ENCODE measurements at regions not wholly inside any gene's neighbourhood (a gene's known extent, or its start where the extent isn't known, plus 50 kb on each side); places are given as distances from the start of the nearest gene placed in this dataset.

DNA sequence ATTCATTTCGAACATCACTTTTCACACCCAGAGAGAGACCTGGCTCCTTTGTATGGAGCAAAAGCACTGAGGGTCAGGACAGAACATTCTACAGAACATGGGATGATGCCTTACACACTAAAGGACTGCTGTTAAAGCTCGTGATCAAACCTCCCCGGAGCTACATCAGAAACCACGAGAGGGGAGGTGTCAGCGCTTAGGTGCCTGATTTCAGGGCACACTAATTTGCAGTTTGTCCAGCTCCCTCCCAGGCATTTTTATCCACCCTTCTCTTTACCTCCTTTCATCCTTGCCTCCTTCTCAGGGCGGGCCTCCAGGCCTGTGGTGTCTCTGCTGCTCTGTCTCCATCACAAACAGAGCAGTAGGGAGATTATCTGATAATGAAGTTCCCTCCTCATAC lies 127.5 kb downstream of the VPREB1 start:
- TF ChIP-seq FOXJ3 (CRISPR knock-in tag; IDR thresholded peaks at IDR 0.05; ENCODE audit: borderline replicate concordance) (no peak), SMAD4 (CRISPR knock-in tag; IDR thresholded peaks at IDR 0.05) (no peak), TCF7 (CRISPR knock-in tag; IDR thresholded peaks at IDR 0.05; ENCODE audit: low read depth) (no peak), ZBTB21 (CRISPR knock-in tag; IDR thresholded peaks at IDR 0.05; ENCODE audit: borderline replicate concordance) (no peak), SMAD3 (CRISPR knock-in tag; IDR thresholded peaks at IDR 0.05; ENCODE audit: borderline replicate concordance) (no peak), ELF4 (CRISPR knock-in tag; IDR thresholded peaks at IDR 0.05; ENCODE audit: low read depth) (no peak)
- TF ChIP-seq, protein P1, sequence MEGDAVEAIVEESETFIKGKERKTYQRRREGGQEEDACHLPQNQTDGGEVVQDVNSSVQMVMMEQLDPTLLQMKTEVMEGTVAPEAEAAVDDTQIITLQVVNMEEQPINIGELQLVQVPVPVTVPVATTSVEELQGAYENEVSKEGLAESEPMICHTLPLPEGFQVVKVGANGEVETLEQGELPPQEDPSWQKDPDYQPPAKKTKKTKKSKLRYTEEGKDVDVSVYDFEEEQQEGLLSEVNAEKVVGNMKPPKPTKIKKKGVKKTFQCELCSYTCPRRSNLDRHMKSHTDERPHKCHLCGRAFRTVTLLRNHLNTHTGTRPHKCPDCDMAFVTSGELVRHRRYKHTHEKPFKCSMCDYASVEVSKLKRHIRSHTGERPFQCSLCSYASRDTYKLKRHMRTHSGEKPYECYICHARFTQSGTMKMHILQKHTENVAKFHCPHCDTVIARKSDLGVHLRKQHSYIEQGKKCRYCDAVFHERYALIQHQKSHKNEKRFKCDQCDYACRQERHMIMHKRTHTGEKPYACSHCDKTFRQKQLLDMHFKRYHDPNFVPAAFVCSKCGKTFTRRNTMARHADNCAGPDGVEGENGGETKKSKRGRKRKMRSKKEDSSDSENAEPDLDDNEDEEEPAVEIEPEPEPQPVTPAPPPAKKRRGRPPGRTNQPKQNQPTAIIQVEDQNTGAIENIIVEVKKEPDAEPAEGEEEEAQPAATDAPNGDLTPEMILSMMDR (IDR thresholded peaks at IDR 0.05), result no peak
- TF ChIP-seq, protein P2, sequence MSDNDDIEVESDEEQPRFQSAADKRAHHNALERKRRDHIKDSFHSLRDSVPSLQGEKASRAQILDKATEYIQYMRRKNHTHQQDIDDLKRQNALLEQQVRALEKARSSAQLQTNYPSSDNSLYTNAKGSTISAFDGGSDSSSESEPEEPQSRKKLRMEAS (CRISPR knock-in tag; IDR thresholded peaks at IDR 0.05), result no peak
- TF ChIP-seq, protein P3, sequence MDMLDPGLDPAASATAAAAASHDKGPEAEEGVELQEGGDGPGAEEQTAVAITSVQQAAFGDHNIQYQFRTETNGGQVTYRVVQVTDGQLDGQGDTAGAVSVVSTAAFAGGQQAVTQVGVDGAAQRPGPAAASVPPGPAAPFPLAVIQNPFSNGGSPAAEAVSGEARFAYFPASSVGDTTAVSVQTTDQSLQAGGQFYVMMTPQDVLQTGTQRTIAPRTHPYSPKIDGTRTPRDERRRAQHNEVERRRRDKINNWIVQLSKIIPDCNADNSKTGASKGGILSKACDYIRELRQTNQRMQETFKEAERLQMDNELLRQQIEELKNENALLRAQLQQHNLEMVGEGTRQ (CRISPR knock-in tag; IDR thresholded peaks at IDR 0.05), result no peak
- TF ChIP-seq, protein P4, sequence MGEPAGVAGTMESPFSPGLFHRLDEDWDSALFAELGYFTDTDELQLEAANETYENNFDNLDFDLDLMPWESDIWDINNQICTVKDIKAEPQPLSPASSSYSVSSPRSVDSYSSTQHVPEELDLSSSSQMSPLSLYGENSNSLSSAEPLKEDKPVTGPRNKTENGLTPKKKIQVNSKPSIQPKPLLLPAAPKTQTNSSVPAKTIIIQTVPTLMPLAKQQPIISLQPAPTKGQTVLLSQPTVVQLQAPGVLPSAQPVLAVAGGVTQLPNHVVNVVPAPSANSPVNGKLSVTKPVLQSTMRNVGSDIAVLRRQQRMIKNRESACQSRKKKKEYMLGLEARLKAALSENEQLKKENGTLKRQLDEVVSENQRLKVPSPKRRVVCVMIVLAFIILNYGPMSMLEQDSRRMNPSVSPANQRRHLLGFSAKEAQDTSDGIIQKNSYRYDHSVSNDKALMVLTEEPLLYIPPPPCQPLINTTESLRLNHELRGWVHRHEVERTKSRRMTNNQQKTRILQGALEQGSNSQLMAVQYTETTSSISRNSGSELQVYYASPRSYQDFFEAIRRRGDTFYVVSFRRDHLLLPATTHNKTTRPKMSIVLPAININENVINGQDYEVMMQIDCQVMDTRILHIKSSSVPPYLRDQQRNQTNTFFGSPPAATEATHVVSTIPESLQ (CRISPR knock-in tag; IDR thresholded peaks at IDR 0.05), result no peak
